ENCODE measurements at regions not wholly inside any gene's neighbourhood (a gene's known extent, or its start where the extent isn't known, plus 50 kb on each side); places are given as distances from the start of the nearest gene placed in this dataset.

DNA sequence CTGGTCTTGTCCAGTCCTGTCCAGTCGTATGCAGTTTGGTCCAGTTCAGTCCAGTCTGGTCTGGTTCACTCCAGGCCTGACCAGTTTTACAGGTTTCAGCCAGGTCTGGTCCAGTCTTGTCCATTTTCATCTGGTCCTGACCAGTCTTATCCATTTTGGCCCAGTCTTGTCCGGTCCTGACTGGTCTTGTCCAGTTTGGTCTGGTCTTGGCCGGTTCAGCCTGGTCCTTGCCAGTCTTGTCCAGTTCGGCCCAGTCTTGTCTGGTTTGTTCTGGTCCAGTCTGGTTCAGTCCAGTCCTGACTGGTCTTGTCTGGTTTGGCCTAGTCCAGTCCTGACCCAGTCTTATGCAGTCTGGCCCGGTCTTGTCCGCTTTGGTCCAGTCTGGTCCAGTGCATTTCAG is 380.2 kb downstream of the OR4C45 start:
- H3K23me2 ChIP-seq (ENCODE audit: insufficient read length, low read depth, low read length, poor library complexity, severe bottlenecking), result no peaks in the 10 kb centered on the region
- H3K4me2 ChIP-seq (ENCODE audit: insufficient read depth, insufficient read length, low read length), result no peak overlapping the region
- H3K4me1 ChIP-seq (ENCODE audit: insufficient read depth, low read length), result no peaks in the 10 kb centered on the region
- H3K4ac ChIP-seq (ENCODE audit: low read depth, low read length), result no peak overlapping the region
- H4K5ac ChIP-seq (ENCODE audit: insufficient read length, low read depth, low read length), result no peak overlapping the region
- no peak overlapping the region for H4K91ac ChIP-seq (ENCODE audit: insufficient read length, low read depth, low read length)
- TF ChIP-seq CTCF (conservative IDR thresholded peaks at IDR 0.05), result no peak
- no peak overlapping the region for H2BK5ac ChIP-seq (ENCODE audit: insufficient read length, low read length)
- H3K14ac ChIP-seq (ENCODE audit: insufficient read depth, low read length), result no peak overlapping the region
- H2BK120ac ChIP-seq (ENCODE audit: low read depth, low read length, poor library complexity, severe bottlenecking), result no peak overlapping the region
- H3K56ac ChIP-seq (ENCODE audit: insufficient read length, low read depth, low read length), result no peak overlapping the region
- no peak overlapping the region for H3K27ac ChIP-seq (ENCODE audit: insufficient read length, low read depth, low read length)
- no peak overlapping the region for H2AK5ac ChIP-seq (ENCODE audit: insufficient read length, low read length)
- Mint-ChIP-seq H3K4me1 (no peaks in the 10 kb centered on the region), H3K4me3 (no peak overlapping the region), H3K36me3 (ENCODE audit: insufficient read depth in 1 of 3, low read depth in 3 of 3) (peaks cover 4 to 25% (median 5%) of the 10 kb centered on the region in 3 experiments; a peak in 6 of 7 replicates), H3K27me3 (ENCODE audit: low read depth) (peaks cover 2% of the 10 kb centered on the region; the same call in 1 of the 2 replicates), H3K9me3 (peaks cover 95 to 96% of the 10 kb centered on the region in 2 experiments), H3K27ac (no peak overlapping the region)
- no peak overlapping the region for H2BK12ac ChIP-seq (ENCODE audit: insufficient read length, low read depth, low read length)
- no peaks in the 10 kb centered on the region for H4K20me1 ChIP-seq (ENCODE audit: control insufficient read depth, insufficient read depth, insufficient read length)
- H3T11ph ChIP-seq (ENCODE audit: low read length), result no peak overlapping the region
- no peaks in the 10 kb centered on the region for H3K79me2 ChIP-seq (ENCODE audit: insufficient read depth, low read length)
- H2BK20ac ChIP-seq (ENCODE audit: low read depth, low read length, poor library complexity, severe bottlenecking), result no peak overlapping the region
- H3K18ac ChIP-seq (ENCODE audit: insufficient read length, low read depth, low read length), result no peak overlapping the region
- no peak overlapping the region for H4K8ac ChIP-seq (replicated peaks; ENCODE audit: insufficient read length, low read depth, low read length)
- no peaks in the 10 kb centered on the region for H3K27me3 ChIP-seq (ENCODE audit: insufficient read depth, low read length)
- no peak overlapping the region for H3K23ac ChIP-seq (ENCODE audit: insufficient read length, low read depth, low read length)
- no peak overlapping the region for H3K9ac ChIP-seq (ENCODE audit: extremely low read depth, insufficient read length, low read length)
- peaks cover 90% of the 10 kb centered on the region for H3K9me3 ChIP-seq (ENCODE audit: control insufficient read depth, low read depth, low read length)
- no peak overlapping the region for H2BK15ac ChIP-seq (ENCODE audit: low read depth, low read length)
- H2AFZ ChIP-seq (ENCODE audit: low read length), result no peak overlapping the region
- no CpG with 5 or more reads among the region's 6 CpGs for WGBS (ENCODE audit: extremely low coverage, insufficient read length, low lambda C conversion rate)
- no peaks in the 10 kb centered on the region for H3K79me1 ChIP-seq (ENCODE audit: insufficient read depth, low read depth, low read length, poor library complexity, severe bottlenecking)
- no peak for DNase-seq

All from H9 (cell line).